GM18951 (cell line): ENCODE measurements at regions not wholly inside any gene's neighbourhood (a gene's known extent, or its start where the extent isn't known, plus 50 kb on each side); places are given as distances from the start of the nearest gene placed in this dataset.

ENCODE experiments used
- POLR2A ChIP-seq: IDR thresholded peaks from 4 replicates; pipeline ENCODE4 v1.6.1; 2011; ENCODE audit warnings: mild to moderate bottlenecking; ENCODE audit not compliant: insufficient read length, insufficient read depth; ENCODE audit errors: extremely low read depth
- in situ Hi-C: fragments of 300-500 bp; cut with MboI; formaldehyde crosslinking; loops from one replicate; pipeline ENCODE4 v1.12.0; 2022; ENCODE audit warnings: low sequenced_read_pairs, mixed read lengths, inconsistent platforms; ENCODE audit not compliant: unreplicated experiment

DNA sequence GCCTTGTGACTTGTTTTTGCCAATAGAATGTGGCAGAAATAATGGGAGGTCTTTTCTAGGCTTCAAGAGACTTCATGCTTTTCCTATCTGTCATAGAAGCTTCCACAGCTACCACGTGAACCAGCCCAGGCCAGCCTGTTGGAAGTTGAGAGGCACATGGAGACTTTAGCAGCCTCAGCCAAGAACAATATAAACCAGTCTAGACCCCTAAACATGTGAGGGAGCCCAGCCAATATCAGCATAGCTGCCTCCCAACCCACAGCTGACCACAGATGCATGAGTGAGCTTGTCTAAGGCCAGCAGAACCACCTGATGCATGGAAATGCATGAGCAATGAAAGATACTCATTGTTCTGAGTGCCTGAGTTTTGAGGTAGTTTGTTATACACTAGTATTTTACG lies 540.7 kb upstream of the BTBD3 start:
- TF ChIP-seq POLR2A = no peak
- in situ Hi-C loops = no loop called here

GRCh38 chr20:11377761-11378160 lies 539.9 kb upstream of the BTBD3 start:
- no peak for TF ChIP-seq POLR2A
- in situ Hi-C loops = no loop called here

DNA sequence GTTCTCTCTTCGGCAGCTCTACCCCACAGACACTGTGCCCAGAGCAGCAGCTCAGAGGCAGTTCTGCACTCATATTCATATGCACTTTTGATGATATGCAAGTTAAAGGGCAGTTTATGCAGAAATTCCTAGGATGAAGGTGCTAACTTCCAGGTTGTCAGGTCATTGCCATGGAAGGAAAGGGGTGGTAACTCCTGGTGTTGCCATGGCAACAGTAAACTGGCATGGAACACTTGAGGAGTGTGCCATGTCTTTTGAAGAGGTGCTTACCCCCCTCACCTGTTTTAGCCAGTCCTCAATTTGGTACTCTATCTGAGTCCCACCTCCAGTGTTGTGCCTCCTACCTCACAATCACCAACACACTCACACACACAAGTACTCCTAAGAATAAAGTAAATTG lies 539.4 kb upstream of the BTBD3 start:
- in situ Hi-C loops = no loop called here
- TF ChIP-seq POLR2A = no peak

GRCh38 chr20:11379257-11380011 lies 538.3 kb upstream of the BTBD3 start:
- in situ Hi-C loops = no loop called here
- no peak for TF ChIP-seq POLR2A

- no peak for TF ChIP-seq POLR2A
These were observed 537.4 kb upstream of the BTBD3 start for GRCh38 chr20:11380283-11380682.

GRCh38 chr20:11387189-11387754 lies 530.4 kb upstream of the BTBD3 start:
- TF ChIP-seq POLR2A = no peak
- in situ Hi-C loops = no loop called here

More at GRCh38 chr20:11380283-11380682, 537.4 kb upstream of the BTBD3 start:
- in situ Hi-C loops = no loop called here

- in situ Hi-C loops = no loop called here
- no peak for TF ChIP-seq POLR2A
These were observed 528.5 kb upstream of the BTBD3 start for GRCh38 chr20:11389186-11389585.

- in situ Hi-C loops = no loop called here
- no peak for TF ChIP-seq POLR2A
These were observed 526.1 kb upstream of the BTBD3 start for GRCh38 chr20:11391591-11391990.

- in situ Hi-C loops = no loop called here
These were observed 523.4 kb upstream of the BTBD3 start for GRCh38 chr20:11394145-11394833.

DNA sequence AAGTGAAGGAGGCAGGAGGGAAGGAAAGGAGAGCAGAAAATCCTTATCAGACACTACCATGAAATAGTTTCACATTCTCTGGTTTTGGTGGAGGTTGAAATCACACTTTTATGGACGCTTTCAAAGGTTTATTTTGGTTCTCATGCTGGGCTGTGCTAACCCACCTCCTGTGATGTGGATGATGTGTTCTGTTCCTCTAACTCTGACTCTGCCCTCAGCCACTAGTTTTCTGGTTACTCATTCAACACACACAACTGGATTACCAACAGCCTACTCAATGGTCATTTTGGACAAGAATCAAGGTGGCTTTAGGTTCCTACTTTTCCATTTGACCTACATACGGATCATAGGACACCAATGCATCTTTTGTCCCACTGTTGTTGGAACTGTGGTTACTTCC lies 522.1 kb upstream of the BTBD3 start:
- TF ChIP-seq POLR2A = no peak
- in situ Hi-C loops = no loop called here

More at GRCh38 chr20:11394145-11394833, 523.4 kb upstream of the BTBD3 start:
- TF ChIP-seq POLR2A = no peak

DNA sequence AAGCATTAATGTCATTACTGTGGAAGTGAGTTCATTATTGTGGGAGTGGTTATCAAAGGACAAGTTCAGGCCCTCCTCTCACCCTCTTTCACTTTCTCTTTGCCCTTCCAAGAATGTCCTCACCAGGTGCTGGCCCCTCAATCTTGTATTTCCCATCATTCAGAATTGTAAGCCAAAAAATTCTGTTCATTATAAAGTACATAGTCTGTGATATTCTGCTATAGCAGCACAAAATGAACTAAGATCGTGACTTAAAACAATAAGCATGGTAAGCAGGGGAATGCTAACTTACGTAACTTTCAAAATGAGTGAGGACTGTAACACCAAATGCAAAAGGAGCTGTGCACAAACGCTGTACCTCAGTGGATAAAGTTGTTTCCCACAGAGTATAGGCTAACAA lies 515.7 kb upstream of the BTBD3 start:
- TF ChIP-seq POLR2A = no peak
- in situ Hi-C loops = no loop called here

- no peak for TF ChIP-seq POLR2A
- in situ Hi-C loops = no loop called here
These were observed 514.0 kb upstream of the BTBD3 start for GRCh38 chr20:11403711-11404110.

- in situ Hi-C loops = no loop called here
- TF ChIP-seq POLR2A = no peak
These were observed 510.8 kb upstream of the BTBD3 start for GRCh38 chr20:11406877-11407276.

DNA sequence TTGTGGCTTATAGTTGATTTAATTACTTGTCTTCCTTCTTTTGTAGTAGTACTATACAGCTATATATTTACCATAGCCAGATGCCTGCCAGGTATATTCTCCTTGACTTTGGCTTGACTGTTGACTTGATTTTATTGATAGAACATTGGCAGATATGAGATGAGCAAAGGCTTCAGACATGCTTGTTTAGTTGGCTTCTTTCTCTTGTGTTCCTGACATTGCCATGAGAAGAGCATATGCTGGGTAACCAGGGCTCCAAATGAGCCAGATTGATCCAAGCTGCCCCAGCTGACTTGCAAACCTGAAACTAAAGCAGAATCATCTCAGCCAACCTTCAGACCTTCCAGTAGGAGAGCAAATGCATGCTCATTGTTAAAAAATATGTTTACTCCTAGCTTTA lies 508.1 kb upstream of the BTBD3 start:
- in situ Hi-C loops = no loop called here
- no peak for TF ChIP-seq POLR2A
